ENCODE measurements at regions not wholly inside any gene's neighbourhood (a gene's known extent, or its start where the extent isn't known, plus 50 kb on each side); places are given as distances from the start of the nearest gene placed in this dataset.

DNA sequence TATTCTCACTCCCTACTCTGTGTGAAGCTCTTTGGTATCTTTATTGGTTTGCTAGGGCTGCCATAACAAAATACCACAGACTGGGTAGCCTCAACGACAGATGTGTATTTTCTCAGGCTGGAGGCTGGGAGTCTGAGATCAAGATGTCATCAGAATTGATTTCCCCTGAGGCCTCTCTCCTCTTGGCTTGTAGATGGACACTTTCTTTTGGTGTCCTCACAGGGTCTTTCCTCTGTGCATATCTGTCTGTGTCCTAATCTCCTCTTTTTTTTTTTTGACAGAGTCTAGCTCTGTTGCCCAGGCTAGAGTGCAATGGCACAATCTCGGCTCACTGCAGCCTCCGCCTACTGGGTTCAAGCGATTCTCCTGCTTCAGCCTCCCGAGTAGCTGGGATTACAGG, 71.4 kb upstream of the KCNJ6 start:
- no peak overlapping the region for H2AFZ ChIP-seq (ENCODE audit: low read length)
- no peaks in the 10 kb centered on the region for H3K9me2 ChIP-seq (replicated peaks; ENCODE audit: insufficient read depth, low read length)
- TF ChIP-seq EZH2phosphoT487 (IDR thresholded peaks at IDR 0.05; ENCODE audit: low read length) (no peak), EZH2 (optimal IDR thresholded peaks at IDR 0.05; ENCODE audit: low read depth, low read length) (no peak)
- TF ChIP-seq, protein P1, sequence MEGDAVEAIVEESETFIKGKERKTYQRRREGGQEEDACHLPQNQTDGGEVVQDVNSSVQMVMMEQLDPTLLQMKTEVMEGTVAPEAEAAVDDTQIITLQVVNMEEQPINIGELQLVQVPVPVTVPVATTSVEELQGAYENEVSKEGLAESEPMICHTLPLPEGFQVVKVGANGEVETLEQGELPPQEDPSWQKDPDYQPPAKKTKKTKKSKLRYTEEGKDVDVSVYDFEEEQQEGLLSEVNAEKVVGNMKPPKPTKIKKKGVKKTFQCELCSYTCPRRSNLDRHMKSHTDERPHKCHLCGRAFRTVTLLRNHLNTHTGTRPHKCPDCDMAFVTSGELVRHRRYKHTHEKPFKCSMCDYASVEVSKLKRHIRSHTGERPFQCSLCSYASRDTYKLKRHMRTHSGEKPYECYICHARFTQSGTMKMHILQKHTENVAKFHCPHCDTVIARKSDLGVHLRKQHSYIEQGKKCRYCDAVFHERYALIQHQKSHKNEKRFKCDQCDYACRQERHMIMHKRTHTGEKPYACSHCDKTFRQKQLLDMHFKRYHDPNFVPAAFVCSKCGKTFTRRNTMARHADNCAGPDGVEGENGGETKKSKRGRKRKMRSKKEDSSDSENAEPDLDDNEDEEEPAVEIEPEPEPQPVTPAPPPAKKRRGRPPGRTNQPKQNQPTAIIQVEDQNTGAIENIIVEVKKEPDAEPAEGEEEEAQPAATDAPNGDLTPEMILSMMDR (IDR thresholded peaks at IDR 0.05; ENCODE audit: low read length) = no peak
- H3K27ac ChIP-seq (ENCODE audit: low read length) = no peak overlapping the region
- no peaks in the 10 kb centered on the region for H3K36me3 ChIP-seq (replicated peaks; ENCODE audit: insufficient read depth, low read length)
- no peaks in the 10 kb centered on the region for H4K20me1 ChIP-seq (ENCODE audit: insufficient read depth, low read length)
- no peaks in the 10 kb centered on the region for H3K79me2 ChIP-seq (ENCODE audit: low read length)
- H3K9ac ChIP-seq (ENCODE audit: low read length) = no peak overlapping the region
- no peak overlapping the region for H3K4me3 ChIP-seq (ENCODE audit: low read length)
- H3K4me2 ChIP-seq (ENCODE audit: low read depth, low read length) = no peak overlapping the region
- no peaks in the 10 kb centered on the region for H3K27me3 ChIP-seq (replicated peaks; ENCODE audit: insufficient read depth, low read length)
- H3F3A ChIP-seq (ENCODE audit: insufficient read depth, low read length) = no peaks in the 10 kb centered on the region
- H3K9me3 ChIP-seq (replicated peaks; ENCODE audit: insufficient read depth, low read length) = no peaks in the 10 kb centered on the region
- no peak for DNase-seq
- H3K4me1 ChIP-seq (ENCODE audit: low read length) = no peaks in the 10 kb centered on the region

DNA sequence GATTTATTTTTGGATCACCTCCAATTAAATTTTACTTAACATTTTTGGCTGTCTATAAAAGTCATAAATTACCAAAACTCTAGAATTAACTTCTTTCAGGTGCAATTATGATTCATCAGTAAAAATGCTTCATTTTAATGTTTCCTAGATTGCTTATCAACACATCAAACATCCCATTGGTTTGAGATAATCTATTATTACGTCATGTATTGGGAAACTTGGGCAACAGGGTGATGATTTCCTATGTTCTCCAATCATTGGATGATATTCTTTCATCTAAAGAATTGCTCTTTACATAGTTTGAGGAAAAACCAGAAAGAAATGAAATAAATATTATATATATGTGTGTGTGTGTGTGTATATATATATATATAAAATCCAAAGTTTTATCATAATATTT, 76.8 kb upstream of the KCNJ6 start:
- DNase-seq = no peak
- Histone ChIP-seq H3K9ac (ENCODE audit: low read length) (no peak overlapping the region), H3K27me3 (replicated peaks; ENCODE audit: insufficient read depth, low read length) (no peaks in the 10 kb centered on the region), H3K27ac (ENCODE audit: low read length) (no peak overlapping the region), H3K4me3 (ENCODE audit: low read length) (no peak overlapping the region), H3F3A (ENCODE audit: insufficient read depth, low read length) (no peaks in the 10 kb centered on the region), H3K9me3 (replicated peaks; ENCODE audit: insufficient read depth, low read length) (no peaks in the 10 kb centered on the region), H3K36me3 (replicated peaks; ENCODE audit: insufficient read depth, low read length) (no peaks in the 10 kb centered on the region), H3K79me2 (ENCODE audit: low read length) (no peaks in the 10 kb centered on the region), H2AFZ (ENCODE audit: low read length) (no peak overlapping the region), H4K20me1 (ENCODE audit: insufficient read depth, low read length) (no peaks in the 10 kb centered on the region), H3K4me1 (ENCODE audit: low read length) (no peaks in the 10 kb centered on the region), H3K4me2 (ENCODE audit: low read depth, low read length) (no peak overlapping the region), H3K9me2 (replicated peaks; ENCODE audit: insufficient read depth, low read length) (no peaks in the 10 kb centered on the region)
- no peak for TF ChIP-seq EZH2phosphoT487 (IDR thresholded peaks at IDR 0.05; ENCODE audit: low read length)
- TF ChIP-seq EZH2 (optimal IDR thresholded peaks at IDR 0.05; ENCODE audit: low read depth, low read length) = no peak
- TF ChIP-seq, protein P1 (IDR thresholded peaks at IDR 0.05; ENCODE audit: low read length) = no peak

DNA sequence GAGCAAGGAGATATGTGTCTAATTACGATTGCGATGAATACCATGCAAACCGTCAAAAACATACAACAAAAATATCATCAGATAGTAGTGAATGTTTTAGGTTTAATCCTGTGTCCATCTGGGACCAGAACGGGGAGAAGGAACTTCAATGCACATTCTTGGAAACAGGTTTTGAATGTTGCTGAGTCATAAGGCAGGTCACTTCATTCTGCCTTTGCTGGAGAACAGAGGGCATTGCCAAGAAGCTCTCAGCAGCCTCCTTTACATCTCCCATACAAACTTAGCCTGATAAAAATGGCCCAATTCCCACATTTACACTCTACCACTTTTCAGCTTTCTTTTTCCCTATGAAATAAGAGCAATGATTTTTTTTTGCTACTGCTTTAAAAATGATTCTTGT, 78.0 kb upstream of the KCNJ6 start:
- H2AFZ ChIP-seq (ENCODE audit: low read length) = no peak overlapping the region
- H3K27ac ChIP-seq (ENCODE audit: low read length) = no peak overlapping the region
- H3K4me2 ChIP-seq (ENCODE audit: low read depth, low read length) = no peak overlapping the region
- H3K36me3 ChIP-seq (replicated peaks; ENCODE audit: insufficient read depth, low read length) = no peaks in the 10 kb centered on the region
- H3K27me3 ChIP-seq (replicated peaks; ENCODE audit: insufficient read depth, low read length) = no peaks in the 10 kb centered on the region
- H3K9me2 ChIP-seq (replicated peaks; ENCODE audit: insufficient read depth, low read length) = no peaks in the 10 kb centered on the region
- H4K20me1 ChIP-seq (ENCODE audit: insufficient read depth, low read length) = no peaks in the 10 kb centered on the region
- no peaks in the 10 kb centered on the region for H3K9me3 ChIP-seq (replicated peaks; ENCODE audit: insufficient read depth, low read length)
- H3K4me3 ChIP-seq (ENCODE audit: low read length) = no peak overlapping the region
- no peak overlapping the region for H3K9ac ChIP-seq (ENCODE audit: low read length)
- H3F3A ChIP-seq (ENCODE audit: insufficient read depth, low read length) = no peaks in the 10 kb centered on the region
- TF ChIP-seq EZH2phosphoT487 (IDR thresholded peaks at IDR 0.05; ENCODE audit: low read length) (no peak), EZH2 (optimal IDR thresholded peaks at IDR 0.05; ENCODE audit: low read depth, low read length) (no peak)
- TF ChIP-seq, protein P1 (IDR thresholded peaks at IDR 0.05; ENCODE audit: low read length) = no peak
- no peak for DNase-seq
- no peaks in the 10 kb centered on the region for H3K79me2 ChIP-seq (ENCODE audit: low read length)
- no peaks in the 10 kb centered on the region for H3K4me1 ChIP-seq (ENCODE audit: low read length)
